GM18870 (cell line): ENCODE measurements at regions not wholly inside any gene's neighbourhood (a gene's known extent, or its start where the extent isn't known, plus 50 kb on each side); places are given as distances from the start of the nearest gene placed in this dataset.

ENCODE experiments used
- ATAC-seq: cut with Tn5 transposase; IDR thresholded peaks from one replicate; pipeline ENCODE4 v1.9.1; 2021; ENCODE audit warnings: moderate library complexity; ENCODE audit not compliant: unreplicated experiment

- ATAC-seq: no peak
Observed at GRCh38 chr12:91818227-91819131, 327.2 kb downstream of the BTG1 start.

DNA sequence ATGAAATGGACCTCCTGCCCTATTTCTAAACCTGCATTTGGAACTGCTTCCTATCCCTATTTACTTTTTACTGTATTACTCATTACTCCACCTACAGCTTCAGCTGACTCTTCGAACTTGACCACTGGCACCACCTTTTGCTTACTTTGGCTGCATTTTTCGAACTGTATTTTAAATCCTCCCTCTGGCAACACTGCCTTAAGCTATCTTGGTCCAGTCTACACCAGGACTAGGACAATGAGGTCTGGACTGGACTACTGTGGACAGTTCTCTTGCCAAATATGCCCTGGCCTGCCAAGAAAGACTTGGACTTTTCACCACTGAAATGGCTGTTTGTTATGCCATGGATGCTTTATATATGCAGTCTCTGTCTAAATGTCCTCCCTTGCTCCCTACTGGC lies 328.1 kb downstream of the BTG1 start:
- no peak for ATAC-seq

- no peak for ATAC-seq
Observed at GRCh38 chr12:91813701-91814100, 331.9 kb downstream of the BTG1 start.

DNA sequence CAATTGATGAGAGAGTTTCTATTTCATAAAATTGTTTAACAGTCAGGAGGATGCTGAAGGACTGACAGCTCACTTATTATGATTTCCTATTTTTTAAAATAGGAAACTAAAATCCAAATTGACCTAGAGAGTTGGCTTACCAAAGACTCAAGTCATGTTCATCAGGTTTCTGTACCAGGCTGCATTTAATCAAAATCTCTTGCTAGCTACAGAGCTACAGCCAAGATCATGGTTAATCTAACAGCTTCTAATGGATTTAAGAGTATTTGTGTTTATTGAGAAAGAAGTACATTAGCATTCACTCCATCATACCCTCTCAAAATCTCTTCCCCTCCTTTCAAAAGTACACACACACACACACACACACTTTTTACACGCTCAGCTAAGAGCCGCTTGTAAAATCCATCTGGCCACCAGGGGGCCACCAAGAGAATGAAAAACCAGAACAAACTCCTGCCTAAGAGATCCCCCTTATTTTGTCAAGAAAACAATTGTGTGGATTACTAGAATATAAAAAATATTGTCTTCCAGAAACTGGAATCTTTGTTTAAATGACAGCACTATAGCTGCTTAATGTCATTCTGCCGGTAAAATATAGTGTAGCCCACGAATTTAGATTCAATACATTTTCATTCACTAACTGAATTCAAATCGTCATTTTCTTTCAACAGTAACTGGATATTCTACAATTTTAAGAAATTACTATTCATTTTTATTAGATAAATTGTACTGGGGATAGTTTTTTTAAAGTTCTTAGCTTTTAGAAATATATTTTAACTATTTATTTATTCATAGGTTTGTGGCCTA lies 334.0 kb downstream of the BTG1 start:
- no peak for ATAC-seq

DNA sequence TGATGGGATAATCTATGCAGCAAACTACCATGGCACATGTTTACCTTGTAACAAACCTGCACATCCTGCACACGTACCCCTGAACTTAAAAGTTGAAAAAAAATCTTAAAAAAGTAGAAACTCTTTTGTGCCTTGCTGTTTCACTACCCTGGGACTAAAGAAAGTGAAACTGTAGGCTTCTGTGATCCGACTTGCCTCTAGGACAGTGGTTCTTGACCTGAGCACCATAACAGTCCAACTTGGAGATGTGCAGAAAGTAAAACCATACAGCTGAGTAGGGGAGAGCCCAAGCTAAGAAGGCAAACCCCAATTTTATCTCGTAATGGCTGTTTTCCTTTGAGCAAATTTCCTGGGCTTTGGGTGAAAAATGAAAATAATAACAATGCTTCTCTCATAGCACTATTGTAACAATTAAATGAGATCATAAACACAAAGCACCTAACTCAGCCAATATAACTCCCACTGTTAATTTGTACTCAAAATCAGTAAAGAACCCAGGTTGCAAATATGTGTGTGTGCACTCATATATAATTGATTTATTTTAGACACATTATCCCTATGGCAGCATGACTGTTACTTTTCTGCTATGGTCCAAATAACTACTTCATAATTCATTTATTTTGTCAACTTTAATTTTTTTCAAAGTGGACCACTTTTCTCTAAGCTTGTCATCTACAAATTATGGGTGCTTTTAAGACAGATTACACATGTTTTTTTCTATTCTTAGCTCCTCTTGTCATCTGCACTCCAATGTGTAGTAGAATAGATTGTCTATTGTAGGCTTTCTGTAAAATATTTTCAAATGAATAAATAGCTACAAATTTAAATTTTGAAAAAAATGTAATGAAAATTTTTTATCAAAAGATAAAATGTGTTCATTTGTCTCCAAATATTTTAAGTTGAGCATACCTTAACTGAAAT lies 334.9 kb downstream of the BTG1 start:
- no peak for ATAC-seq

DNA sequence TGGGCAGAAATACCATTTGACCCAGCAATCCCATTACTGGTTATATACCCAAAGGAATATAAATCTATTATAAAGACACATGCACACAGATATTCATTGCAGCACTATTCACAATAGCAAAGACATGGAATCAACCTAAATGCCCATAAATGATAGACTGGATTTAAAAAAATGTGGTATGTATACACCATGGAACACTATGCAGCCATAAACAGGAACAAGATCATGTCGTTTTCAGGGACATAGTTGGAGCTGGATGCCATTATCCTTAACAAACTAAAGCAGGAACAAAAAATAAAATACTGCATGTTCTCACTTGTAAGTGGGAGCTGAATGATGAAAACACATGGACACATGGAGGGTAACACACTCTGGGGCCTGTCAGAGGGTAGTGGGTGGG lies 335.6 kb downstream of the BTG1 start:
- no peak for ATAC-seq

GRCh38 chr12:91805031-91805430 lies 340.6 kb downstream of the BTG1 start:
- no peak for ATAC-seq

- ATAC-seq: no peak
Observed at GRCh38 chr12:91804533-91804932, 341.1 kb downstream of the BTG1 start.

- no peak for ATAC-seq
Observed at GRCh38 chr12:91801048-91801447, 344.6 kb downstream of the BTG1 start.

DNA sequence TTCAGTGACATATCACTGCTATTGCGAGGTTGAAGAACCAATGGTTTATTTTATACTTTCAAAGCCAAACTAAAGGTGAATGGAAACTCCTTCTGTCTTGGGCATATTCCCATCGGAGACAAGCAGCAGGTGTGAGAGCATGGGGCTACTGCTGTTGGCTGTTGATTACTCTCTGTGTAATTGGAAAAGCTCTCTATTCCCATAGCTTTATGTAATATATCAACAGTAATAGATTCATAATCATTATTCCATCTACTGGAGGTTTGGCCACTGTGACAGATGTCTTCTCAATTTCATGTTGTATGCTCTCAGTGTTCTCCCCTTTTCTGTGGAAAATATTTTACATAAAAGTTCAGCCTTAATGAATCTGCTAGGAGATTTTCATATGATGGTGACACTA lies 352.0 kb downstream of the BTG1 start:
- ATAC-seq: no peak

- ATAC-seq: no peak
Observed at GRCh38 chr12:91792597-91792996, 353.0 kb downstream of the BTG1 start.

GRCh38 chr12:91786499-91787272 lies 359.0 kb downstream of the BTG1 start:
- no peak for ATAC-seq

- ATAC-seq: no peak
Observed at GRCh38 chr12:91785655-91786498, 359.8 kb downstream of the BTG1 start.

DNA sequence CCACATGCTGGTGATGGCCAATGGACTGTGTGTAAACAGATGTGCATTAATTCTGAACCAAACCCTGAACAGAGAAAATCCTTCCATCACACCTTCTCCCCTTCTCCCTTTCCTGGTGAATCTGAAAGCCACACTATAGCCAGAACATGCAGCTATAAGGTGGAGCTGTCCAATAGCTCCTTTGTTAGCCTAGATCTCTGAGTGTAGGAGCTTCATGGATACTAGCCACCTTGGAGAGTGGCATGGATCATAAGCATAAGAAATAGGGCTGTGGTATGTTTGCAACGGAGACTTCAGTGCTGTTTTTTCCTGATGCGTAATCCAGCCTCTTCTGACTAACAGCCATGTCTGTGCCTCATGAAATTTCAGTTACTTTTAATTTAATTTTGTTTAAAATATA lies 364.5 kb downstream of the BTG1 start:
- no peak for ATAC-seq

DNA sequence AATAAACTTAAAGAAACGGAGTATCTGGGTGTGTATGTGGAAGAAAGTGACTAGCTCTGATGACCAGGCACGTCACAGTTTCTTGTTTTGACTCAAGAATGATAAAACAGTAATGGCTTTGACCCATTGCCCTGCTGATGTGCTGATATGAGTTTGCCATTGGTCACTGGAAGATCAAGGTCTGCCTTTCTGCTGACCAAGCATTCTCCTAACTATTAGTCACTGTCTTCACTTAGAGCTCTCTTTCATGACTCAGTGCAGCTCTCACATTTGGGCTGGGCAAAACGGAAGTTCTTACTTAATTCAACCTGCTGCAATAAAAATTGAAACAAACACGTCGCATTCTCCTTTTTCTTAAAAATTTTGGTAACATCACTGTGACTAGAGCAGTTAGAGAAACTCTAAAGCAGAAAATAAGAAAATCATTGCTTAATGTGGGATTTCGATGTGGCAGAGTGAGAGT lies 366.7 kb downstream of the BTG1 start:
- ATAC-seq: peak; percentile 99

DNA sequence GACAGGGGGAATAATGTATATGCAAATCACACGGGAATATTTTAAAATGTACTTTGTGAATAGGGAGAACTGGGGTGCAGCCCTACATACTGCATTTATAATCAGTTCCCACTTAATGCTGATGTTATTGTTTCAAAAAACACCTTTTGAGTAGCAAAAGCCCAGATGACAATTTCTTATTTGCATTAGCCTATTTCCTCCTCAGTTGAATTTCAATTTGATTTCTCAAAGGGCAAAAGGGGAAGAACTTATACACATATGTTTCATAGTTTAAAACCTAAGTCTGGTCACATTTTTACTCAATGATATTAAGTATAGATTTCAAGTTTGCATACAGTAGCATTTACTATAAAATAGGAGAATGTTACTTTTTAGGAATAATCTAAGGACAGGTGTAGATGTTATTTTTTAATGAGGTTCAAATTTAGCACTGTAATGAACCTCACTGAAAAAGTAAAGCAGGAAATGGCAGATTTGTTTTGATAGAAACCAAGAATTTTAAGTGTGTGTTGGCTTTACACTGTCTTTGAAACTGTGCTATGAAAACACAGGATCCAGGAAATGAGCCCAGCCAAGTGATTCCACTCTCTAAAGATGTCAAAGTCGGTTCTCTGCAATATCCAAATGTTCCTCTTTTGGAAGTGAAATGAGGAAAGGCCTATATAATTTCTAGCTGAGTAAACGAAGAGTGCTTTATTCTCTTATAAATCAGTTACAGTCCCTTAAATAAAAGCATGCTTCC lies 367.4 kb downstream of the BTG1 start:
- peak; percentile 39 for ATAC-seq

DNA sequence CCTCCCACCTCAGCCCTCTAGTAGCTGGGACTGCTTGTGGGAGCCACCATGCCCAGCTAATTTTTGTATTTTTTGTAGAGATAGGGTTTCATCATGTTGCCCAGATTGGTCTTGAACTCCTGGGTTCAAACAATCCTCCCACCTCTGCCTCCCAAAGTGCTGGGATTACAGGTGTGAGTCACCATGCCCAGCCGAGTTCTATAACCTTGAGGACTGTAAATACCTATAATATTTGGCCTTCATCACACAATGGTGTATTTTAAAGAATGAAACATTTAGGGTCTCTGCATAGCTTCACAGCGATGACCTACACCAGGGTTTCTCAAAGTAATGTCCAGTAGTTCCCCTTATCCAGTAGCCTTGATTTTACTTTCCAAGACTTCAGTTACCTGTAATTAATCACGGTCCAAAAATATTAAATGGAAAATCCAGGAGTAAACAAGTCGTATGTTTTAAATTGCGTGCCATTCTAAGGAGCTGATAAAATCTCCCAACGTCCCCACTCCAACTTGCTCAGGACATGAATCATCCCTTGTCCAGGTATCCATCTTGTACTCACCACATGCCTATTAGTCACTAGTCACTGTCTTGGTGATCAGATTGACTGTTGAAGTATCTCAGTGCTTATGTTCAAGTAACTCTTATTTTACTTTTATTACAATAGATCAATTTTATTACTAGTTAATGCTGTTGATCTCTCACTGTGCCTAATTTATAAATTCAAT lies 368.2 kb downstream of the BTG1 start:
- ATAC-seq: no peak

- no peak for ATAC-seq
Observed at GRCh38 chr12:91774434-91774921, 371.2 kb downstream of the BTG1 start.
